Activated effector memory CD4-positive, alpha-beta T cell treated with anti-CD3 and anti-CD28 coated beads, Interleukin-2, amount 50 U/mL, for 16 hours (primary cell): ENCODE measurements at regions not wholly inside any gene's neighbourhood (a gene's known extent, or its start where the extent isn't known, plus 50 kb on each side); places are given as distances from the start of the nearest gene placed in this dataset.
"Not testable (repeated sequence)": the region's sequence is repeated elsewhere in the genome, so short reads cannot be mapped to it uniquely, and the experiment has no call there.

Experiments
- DNase-seq: peaks from one replicate; pipeline ENCODE4 v3.0.0-alpha.2; 2020

DNA sequence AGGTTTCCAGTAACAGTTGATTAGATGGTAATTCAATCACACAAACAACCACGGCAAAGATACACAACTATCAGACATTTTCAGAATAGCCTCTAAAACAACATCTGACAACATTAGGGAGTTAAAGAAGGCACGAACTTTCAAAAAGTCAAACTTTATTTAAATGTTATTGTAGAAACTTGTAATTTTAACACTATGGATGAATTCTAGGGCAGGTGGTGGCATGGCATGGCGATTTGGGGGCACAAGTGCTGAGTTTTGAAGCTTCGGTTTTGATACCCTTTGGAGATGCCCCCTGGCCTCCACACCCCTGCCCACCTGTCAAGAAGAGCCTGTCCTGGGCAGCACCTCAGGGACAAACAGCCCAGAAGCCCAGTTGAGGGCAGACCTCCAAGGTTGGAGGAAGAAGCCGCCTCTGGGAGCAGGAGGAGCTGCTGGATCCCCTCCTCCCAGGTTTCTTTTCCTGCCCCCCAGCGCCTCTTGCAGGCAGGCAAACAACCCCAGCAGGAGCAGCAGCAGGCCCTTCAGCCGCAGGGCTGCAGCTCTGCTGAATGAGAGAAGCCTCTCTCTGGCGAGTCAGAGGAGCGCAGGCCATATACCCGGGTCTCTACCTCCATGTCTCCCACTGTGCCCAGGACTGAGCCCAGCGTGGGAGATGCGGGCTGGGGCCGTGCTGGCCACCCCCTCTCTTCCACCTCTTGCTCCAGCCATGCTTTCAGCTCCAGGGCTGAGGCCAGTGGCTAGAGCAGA lies 102.1 kb upstream of the IGLL5 start:
- no peak for DNase-seq

DNA sequence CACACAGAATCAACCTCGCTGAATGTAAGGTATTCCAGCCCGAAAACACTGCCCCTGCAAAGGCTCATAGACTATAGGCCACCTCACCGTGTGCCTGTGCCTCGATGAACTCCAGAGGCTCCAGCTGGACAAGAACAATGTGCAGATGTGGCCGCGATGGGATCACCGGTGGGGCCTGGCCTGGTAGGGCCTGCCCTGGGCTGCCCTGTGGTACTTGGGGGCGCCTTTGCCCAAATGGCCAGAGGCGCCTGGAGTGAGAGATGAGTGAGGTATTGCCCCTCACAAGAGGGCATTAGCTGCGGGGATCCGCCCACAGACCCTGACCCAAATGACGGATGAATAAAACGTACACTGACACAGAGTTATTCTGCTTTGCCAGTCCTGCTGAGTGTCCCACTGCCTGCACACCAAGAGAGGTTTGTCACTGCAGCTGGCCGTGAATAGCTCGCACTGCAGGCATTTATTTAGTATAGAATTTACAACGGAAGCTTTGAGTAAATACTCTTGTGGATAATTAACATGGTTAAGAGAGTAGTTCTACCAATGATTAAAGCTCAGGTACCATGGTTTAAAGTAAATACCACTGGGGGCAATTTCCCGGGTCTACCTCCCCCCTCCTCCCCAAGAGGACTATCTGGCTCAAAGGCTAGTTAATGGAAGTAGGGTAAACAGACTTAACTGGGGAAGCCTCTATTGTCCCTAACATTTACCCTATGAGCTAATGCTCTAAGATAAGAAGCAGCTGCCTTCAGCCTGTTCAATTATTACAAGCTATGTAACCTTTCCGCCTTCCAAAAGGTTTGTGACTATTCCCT lies 101.1 kb upstream of the IGLL5 start:
- no peak for DNase-seq

DNA sequence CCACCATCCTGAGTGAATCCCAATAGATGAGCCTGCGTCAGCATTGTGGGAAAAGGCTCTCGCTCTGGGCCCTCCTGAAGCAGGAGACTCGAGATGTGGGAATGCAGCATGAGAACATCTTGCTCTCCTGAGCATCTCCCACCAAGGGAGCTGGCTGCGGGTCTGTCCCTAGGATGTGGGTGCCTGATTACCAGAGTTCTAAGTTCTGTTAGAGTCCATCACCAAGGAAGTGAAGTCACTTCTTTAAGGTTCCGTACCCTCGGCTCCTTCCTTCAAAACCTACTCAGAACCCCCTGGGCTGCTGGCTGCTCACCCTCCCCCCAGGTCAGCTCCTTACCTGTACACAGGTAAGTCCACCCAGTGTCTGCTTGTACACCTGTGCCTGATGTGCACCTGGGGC lies 100.5 kb upstream of the IGLL5 start:
- DNase-seq, result no peak

DNA sequence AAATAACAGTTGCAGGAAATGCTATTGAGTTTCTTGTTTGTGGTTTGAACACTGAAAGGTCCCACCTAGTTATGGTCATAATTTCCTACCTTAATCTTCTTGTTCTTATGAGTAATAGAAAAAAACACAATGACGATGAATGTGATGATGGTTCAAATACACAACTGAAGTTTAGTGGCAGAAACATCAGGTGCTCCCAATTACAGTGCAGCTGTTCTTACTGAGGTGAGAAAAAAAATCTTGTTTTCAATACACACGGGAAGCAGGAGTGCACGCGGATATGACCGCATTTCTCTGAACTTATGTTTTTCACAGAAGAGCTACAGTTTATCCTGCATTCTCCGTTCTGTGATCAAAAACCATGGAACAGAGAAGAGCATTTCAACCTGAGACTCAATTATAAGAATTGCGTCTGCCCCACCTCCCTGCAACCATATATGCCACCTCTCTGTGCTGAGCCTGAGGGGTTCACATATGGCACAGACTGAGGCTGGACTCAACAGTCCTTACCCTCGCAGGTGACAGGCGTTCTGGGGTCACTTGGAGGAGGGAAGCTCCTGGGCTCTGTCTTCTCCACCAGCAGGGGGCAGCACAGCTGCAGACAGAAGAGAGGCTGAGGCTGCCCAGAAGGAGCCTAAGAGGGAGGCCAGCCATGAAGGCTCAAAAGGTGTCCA lies 99.7 kb upstream of the IGLL5 start:
- peak; percentile 90 for DNase-seq

DNA sequence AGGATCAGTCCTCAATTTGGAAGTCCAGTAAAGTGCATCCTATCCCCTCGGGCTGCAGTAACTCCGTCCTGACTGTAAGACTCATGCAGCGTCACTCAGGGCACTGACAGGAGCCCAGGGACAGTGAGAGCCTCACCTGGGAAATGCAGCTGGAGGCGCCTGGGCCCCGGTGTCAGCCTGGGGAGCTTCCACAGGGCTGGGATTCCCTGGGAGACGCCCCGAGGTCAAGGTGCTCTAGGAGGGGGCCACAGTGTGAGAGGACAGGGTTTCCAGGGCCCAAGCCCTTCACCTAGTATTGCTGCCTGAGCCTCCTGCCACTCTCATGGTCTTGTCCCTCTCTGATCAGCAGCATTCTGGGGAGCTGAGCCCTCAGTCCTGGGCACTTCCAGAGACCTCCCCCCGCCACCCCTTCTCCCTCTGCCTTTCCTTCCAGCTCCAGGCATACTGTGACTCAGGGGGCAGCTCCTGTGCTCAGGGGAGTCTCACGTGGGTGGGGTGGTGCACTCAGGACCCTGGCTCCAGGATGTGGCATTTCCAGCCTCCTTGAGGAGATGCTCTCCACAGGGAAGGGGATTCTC lies 99.1 kb upstream of the IGLL5 start:
- DNase-seq, result no peak

DNA sequence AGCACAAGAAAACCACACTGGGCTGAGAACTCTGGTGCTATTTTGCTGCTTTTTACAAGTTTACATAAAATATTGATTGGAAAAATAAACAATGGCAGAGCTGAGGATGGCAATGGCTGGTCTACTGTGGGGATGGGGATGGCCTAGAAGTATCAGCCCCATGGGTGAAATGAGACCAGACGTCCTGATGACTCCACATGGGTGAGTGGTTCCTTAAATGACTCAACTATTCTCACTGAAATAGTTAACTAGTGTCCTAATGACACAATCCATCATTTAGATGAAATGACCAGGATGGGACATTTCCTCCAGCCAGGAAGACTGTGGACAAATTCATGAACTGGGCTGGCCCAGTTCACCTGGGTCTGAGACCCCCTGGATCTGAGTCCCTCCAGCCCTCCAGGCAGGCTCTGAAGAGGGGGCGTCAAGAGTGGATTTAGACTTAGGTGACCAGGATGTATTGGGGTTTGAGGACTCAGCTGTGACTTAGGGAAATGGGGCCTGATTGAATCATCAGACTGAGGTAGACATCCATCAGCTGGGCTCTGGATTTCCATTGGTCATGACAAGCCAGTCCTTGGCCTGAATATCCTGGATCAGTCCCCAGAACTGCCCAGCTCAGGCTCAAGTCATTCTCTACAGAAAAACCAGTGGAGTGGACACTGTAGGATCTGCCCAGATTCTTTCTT lies 98.2 kb upstream of the IGLL5 start:
- DNase-seq, result no peak

DNA sequence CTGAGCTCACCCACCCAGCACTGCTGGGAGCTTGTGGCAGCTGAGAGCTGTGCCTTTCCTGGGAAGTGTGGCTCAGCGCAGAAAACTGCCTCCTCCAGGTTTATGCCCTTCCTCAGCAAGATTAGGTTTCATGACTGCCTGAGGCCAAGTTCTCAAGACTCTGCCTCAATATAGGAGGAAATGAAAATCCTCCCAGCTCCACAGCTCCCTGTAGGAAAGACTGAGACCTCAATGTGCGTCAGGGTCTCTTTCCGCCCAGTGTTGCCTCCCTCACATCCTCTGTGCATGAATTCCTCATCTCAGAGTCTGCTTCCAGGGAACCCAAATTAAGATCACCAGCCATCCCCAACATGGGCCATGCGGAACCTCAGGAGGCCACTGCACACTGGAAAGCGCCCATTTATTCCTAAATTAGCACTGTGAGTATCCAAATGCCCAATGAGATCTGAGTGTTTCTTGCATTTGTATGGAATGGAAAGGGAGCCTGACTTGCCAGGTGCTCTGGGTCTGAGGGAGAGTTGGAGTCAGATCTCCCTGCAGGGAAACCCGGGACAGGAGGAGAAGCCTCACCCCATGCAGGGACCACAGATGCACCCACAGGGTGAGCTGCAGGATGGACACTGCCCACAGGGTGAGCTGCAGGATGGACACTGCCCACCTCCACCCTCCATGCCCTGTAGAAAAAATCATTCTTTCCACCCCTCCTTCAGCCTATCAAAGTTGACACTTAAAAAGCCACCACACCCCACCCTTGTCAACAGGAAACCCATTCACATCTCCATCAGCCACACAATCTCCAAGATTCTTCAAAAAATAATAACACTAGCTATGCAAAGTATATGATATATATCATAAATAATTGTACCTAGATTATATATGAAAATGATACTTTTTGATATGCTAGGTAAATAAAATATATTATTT lies 97.4 kb upstream of the IGLL5 start:
- no peak for DNase-seq

DNA sequence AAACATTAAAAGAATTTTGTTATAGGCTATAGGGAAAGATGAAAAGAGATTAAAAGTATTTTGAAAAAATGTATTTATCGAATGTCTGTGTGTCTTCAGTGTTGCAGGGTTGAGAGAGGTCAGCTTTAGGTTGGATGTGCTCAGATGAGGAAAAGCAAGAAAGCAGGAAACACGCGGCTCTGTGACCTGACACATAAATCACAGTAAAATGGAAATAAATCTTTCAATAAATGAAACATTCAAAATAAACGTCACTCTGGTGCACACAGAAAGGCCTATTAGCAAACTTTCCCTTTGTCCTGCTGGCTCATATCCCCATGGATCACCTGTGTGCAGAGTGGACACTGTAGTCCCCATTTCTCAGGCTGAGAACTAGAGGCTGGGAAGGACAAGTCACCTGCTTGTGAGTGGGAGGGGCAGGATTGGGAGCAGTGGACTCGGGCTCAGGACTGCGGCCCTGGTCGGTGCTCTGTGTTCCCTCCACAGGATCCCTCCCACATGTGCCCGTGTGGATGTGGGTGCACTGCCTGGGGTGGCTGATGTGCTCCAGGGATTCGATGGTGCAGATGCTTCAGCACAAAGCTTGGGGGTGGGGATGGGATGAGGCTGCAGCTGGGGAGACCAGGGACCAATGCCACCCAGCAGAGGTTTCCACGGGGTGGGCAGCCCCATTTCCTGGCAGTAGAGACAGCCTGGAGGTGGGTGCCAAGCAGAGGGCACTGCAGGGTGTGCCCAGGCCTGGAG lies 96.0 kb upstream of the IGLL5 start:
- no peak for DNase-seq

DNA sequence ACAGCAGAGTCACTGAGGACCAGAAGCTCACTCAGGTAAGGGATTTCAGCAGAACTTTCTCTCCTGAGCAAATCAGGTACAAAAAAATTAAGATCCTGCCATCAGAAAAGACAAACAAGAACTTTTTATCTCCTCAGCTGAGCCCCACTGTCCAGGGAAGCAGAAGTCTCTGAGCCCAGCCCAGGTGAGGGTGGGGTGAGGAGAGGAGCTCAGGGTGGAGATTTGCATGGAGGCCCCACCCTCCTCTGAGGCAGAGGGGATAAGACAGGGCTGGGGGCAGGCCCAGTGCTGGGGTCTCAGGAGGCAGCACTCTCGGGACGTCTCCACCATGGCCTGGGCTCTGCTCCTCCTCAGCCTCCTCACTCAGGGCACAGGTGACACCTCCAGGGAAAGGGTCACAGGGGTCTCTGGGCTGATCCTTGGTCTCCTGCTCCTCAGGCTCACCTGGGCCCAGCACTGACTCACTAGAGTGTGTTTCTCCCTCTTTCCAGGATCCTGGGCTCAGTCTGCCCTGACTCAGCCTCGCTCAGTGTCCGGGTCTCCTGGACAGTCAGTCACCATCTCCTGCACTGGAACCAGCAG lies 95.3 kb upstream of the IGLL5 start:
- DNase-seq, result not testable (repeated sequence)

DNA sequence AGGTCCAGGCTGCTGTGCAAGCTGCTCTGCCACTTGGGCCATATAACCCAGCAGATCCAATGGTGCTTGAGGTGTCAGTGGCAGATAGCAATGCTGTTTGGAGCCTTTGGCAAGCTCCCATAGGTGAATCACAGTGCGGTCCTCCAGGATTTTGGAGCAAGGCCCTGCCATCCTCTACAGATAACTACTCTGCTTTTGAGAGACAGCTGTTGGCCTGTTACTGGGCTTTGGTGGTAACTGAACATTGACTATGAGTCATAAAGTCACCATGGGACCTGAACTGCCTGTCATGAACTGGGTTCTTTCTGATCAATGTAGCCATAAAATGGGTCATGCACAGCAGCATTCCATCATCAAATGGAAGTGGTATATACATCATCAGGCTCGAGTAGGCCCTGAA lies 92.0 kb upstream of the IGLL5 start:
- not testable (repeated sequence) for DNase-seq

DNA sequence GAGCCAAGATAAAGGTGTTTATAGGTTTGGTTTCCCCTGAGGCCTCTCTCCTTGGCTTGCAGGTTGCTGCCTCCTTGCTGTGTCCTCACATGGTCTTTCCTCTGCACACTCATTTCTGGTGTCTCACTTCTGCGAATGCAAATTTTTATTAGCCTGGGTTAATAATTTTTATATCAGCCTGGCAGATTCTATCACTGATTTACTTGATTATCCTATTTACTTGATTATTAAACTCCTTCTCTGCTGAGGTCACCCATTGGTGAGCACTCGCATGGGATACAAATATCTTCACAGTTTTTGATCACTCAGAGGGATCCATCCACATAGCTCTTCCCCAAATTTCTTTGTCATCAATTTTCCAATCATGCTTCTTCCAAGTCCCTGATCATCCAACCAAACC lies 90.9 kb upstream of the IGLL5 start:
- DNase-seq, result no peak

DNA sequence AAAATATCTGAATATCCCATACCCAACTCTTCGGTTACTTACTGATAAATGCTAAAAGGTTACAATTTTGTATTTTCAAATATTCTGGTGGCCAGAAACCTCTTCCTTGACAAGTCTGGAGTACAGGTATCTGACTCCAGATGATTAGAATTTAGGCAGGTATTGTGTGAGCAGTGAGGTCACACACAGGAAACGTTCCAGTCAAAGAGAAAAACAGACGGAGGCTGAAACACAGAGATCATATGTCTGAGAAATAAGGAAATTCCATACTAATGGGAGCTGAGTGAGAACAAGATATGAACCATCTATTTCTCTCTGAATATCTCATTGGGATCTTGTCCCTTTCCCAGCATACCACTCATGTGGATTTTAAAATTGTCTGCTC lies 89.4 kb upstream of the IGLL5 start:
- no peak for DNase-seq

DNA sequence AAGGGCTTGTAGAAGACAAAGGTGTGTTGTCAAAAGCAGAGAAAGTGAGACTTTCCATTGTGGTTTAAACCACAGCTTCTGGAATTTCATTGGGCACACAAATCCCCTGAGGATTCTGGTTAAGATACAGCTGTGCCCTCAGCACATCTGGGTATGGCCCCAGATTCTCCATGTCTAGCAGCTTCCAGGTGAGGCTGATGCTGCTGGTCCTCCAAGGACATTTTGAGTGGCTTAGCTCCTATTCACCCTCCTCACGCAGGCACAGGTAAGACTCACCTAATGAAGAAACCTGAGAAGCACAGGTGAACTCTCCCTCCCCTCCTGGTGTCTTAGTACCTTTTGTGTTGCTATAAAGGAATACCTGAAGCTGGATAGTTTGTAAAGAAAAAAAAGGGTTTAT lies 88.9 kb upstream of the IGLL5 start:
- DNase-seq, result no peak

DNA sequence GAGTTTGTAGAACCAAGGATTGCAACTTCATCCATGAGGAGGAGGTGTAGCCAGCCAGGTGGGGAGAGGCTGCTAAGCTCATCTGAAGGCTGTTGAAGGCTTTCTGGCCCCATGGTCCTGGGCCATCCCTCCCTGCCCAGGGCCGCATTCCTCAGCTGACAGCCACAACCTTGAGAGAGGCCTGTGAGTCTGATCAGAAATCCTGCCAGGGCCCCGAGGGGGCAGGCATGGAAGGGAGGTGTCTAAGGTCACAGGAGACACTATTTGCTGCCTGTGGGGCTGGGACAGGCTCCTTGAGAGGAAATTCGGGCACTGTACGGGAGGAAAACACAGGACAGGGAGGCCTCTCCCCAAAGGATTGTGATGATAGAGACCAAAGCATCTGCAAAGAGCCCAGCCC lies 88.1 kb upstream of the IGLL5 start:
- DNase-seq, result no peak

DNA sequence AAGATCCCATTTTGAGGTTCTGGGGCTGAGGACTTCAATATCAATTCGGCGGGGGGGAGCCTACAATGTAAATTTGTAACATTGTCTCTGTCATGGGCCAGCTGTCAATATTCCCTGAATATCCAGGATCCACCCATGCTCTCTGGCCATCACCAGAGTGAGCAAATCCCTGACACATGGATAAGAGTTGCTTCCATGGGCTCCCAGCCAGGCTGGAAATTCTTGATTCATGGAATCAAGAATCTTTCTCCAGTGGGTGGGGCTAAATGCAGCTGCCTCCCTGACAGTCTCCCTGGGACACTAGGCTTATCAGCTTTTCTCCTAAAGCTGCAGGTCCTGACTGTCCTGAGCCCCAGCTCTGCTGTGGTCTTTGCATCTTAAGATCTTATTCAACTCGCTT lies 86.9 kb upstream of the IGLL5 start:
- no peak for DNase-seq

DNA sequence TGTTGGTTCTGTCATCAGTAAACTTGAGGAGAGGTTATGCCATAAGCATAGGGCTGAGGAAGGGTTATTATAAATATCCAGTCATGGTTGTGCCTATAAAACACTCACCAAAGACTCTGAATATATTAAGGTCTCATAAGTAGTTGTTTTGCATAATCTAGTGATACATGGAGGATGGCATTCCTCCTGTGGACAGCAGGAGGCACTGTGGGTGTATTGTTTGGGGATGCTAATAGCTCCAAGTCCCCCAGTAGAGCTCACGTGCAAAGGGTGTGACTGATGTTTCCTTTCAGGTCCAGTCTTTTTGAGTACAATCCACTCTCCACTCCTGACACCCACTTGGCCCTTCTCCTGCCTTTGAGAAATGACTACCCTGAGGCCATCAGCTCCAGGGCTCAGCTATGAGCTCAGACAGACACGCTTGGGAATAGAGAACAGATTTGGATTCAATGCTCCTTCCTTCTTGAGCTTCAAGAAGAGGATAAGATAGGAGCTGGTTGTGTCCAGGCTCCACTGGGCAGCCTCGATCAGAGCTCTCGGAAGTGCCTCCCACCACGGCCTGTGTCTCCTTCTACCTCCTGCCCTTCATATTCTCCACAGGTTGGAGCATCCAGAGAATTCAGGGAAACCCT lies 85.2 kb upstream of the IGLL5 start:
- peak; percentile 74 for DNase-seq

DNA sequence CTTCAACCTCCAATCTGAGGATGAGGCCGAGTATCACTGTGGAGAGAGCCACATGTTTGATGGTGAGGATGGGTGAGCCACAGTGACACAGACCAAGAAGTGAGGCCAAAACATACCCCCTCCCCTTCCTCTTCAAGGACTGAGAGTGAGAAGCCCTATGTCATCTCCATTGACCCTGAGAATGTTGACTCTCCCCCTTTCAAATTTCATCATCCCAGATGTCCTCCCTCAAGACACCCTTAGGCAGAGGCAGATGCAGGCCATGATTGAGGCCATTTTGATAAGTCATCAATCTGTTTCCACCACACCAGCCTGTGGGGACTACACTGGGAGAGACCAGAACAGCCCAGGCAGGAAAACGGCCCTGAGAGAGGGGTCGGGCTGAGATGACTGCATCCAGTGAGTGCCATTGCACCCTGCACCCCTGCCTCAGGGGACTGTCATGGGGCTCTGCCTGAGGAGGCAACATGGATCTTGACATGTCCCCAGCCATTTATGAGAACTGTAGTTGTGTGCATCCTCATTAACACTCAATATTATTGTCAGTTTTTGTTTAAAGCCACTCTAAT lies 84.2 kb upstream of the IGLL5 start:
- no peak for DNase-seq

DNA sequence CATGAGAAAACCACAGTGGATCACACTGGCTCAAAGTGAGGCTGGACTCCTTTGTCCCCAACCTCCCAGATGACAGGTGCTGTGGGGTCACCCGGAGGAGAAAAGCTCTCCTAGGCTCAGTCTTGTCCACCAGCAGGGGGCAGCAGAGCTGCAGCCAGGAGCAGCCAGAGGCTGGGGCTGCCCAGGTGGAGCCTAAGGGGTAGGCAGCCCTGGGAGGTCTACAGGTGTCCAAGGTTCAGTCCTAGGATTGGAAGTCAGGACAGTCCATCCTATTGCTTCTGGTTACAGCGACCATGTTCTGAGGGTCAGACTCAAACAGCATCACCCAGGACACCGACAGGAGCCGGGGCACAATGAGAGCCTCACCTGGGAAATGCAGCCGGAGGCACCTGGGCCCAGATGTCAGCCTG lies 77.6 kb upstream of the IGLL5 start:
- peak; percentile 88 for DNase-seq

DNA sequence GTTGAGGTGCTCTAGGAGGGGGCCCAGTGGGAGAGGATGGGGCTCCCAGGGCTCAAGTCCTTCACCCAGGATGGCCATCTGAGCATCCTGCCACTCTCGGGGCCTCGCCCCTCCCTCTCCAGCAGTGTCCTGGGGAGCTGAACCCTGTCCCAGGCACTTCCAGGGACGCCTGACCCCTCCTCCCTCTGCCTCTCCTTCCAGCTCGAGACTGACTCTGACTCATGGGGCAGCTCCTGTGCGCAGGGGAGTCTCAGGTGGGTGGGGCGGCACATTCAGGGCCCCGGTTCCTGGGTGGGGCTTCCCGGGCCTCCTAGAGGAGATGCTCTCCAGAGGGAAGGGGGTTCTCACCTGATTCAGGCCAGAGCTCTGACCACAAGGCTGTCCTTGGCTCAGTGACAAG lies 77.1 kb upstream of the IGLL5 start:
- DNase-seq, result no peak
